A549 (cell line): ENCODE measurements at regions not wholly inside any gene's neighbourhood (a gene's known extent, or its start where the extent isn't known, plus 50 kb on each side); places are given as distances from the start of the nearest gene placed in this dataset.

Experiments
- FOSL2 ChIP-seq, 2 experiments: fragments of 450-650 bp in 1 of 2; fragments of >200 bp in 1 of 2; sonication (Bioruptor Twin) in 1 of 2; formaldehyde crosslinking; IDR thresholded peaks; 2 replicates each; pipeline versions ENCODE4 v1.5.0 to v1.6.1; 2016 to 2020; ENCODE audit warnings: mild to moderate bottlenecking in 1 of 2, moderate library complexity in 1 of 2
- MAX ChIP-seq: IDR thresholded peaks from 2 replicates; pipeline ENCODE4 v1.6.1; 2012
- MYC ChIP-seq: IDR thresholded peaks from 2 replicates; pipeline ENCODE4 v1.6.1; 2012; ENCODE audit warnings: mild to moderate bottlenecking, inconsistent platforms, low read length, improper control_type of control experiment, borderline replicate concordance
- RAD21 ChIP-seq, 2 experiments: fragments of >200 bp in 1 of 2; sonication (Bioruptor Twin) in 1 of 2; formaldehyde crosslinking in 1 of 2; IDR thresholded peaks in 1 of 2; conservative IDR thresholded peaks in 1 of 2; 2 replicates in 1 of 2; 3 replicates in 1 of 2; pipeline ENCODE4 v1.6.1; 2012 to 2018; ENCODE audit warnings: inconsistent platforms in 1 of 2
- RFX5 ChIP-seq: fragments of 450-650 bp; IDR thresholded peaks from 2 replicates; pipeline ENCODE4 v1.7.1; 2014; ENCODE audit warnings: antibody characterized with exemption, mild to moderate bottlenecking, moderate library complexity
- RNF2 ChIP-seq: fragments of 200-600 bp; sonication (generic); IDR thresholded peaks from 2 replicates; pipeline ENCODE4 v1.6.1; 2016; ENCODE audit warnings: low read depth, mild to moderate bottlenecking, antibody characterized with exemption, moderate library complexity, borderline replicate concordance
- SMC3 ChIP-seq: fragments of >200 bp; sonication (Bioruptor Twin); formaldehyde crosslinking; IDR thresholded peaks from 3 replicates; pipeline ENCODE4 v1.6.1; 2018; ENCODE audit warnings: inconsistent platforms
- ZFP36 ChIP-seq: fragments of 450-650 bp; IDR thresholded peaks from 2 replicates; pipeline ENCODE4 v1.6.1; 2014; ENCODE audit warnings: borderline replicate concordance; ENCODE audit not compliant: partially characterized antibody
- TF ChIP-seq, protein P1 (sequence below): fragments of >200 bp; sonication (Bioruptor Twin); formaldehyde crosslinking; IDR thresholded peaks from 3 replicates; pipeline ENCODE4 v1.5.1; 2016
- TF ChIP-seq, protein P2 (sequence below): fragments of 200-600 bp; sonication (generic); IDR thresholded peaks from 2 replicates; pipeline ENCODE4 v1.6.1; 2016; ENCODE audit warnings: antibody characterized with exemption, mild to moderate bottlenecking, moderate library complexity

DNA sequence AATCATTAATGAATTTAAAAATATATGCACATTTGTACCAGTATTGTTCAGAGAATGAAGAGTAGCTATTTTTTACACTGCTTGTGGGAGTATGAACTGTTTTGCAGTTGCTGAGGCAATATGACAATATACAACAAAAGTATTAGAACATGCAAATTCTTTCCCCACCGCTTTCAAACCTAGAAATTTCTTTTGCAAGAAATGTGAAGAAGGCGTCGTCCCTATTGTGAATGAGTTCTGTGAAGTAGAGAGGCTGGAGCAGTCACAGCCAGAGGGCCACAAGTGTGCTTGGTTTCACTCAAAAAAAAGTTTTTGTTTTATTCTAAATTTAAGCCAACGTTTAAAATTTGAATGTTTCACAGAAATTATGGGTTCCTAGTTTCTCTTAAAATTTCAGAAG, 184.9 kb downstream of the ALG10B start:
- TF ChIP-seq MYC: no peak
- TF ChIP-seq, protein P1, sequence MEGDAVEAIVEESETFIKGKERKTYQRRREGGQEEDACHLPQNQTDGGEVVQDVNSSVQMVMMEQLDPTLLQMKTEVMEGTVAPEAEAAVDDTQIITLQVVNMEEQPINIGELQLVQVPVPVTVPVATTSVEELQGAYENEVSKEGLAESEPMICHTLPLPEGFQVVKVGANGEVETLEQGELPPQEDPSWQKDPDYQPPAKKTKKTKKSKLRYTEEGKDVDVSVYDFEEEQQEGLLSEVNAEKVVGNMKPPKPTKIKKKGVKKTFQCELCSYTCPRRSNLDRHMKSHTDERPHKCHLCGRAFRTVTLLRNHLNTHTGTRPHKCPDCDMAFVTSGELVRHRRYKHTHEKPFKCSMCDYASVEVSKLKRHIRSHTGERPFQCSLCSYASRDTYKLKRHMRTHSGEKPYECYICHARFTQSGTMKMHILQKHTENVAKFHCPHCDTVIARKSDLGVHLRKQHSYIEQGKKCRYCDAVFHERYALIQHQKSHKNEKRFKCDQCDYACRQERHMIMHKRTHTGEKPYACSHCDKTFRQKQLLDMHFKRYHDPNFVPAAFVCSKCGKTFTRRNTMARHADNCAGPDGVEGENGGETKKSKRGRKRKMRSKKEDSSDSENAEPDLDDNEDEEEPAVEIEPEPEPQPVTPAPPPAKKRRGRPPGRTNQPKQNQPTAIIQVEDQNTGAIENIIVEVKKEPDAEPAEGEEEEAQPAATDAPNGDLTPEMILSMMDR: no peak
- TF ChIP-seq SMC3: no peak
- no peak for TF ChIP-seq RFX5
- no peak for TF ChIP-seq RNF2
- no peak for TF ChIP-seq FOSL2 (IDR thresholded peaks at IDR 0.05)
- no peak for TF ChIP-seq FOSL2 (CRISPR knock-in tag; IDR thresholded peaks at IDR 0.05)
- TF ChIP-seq, protein P2, sequence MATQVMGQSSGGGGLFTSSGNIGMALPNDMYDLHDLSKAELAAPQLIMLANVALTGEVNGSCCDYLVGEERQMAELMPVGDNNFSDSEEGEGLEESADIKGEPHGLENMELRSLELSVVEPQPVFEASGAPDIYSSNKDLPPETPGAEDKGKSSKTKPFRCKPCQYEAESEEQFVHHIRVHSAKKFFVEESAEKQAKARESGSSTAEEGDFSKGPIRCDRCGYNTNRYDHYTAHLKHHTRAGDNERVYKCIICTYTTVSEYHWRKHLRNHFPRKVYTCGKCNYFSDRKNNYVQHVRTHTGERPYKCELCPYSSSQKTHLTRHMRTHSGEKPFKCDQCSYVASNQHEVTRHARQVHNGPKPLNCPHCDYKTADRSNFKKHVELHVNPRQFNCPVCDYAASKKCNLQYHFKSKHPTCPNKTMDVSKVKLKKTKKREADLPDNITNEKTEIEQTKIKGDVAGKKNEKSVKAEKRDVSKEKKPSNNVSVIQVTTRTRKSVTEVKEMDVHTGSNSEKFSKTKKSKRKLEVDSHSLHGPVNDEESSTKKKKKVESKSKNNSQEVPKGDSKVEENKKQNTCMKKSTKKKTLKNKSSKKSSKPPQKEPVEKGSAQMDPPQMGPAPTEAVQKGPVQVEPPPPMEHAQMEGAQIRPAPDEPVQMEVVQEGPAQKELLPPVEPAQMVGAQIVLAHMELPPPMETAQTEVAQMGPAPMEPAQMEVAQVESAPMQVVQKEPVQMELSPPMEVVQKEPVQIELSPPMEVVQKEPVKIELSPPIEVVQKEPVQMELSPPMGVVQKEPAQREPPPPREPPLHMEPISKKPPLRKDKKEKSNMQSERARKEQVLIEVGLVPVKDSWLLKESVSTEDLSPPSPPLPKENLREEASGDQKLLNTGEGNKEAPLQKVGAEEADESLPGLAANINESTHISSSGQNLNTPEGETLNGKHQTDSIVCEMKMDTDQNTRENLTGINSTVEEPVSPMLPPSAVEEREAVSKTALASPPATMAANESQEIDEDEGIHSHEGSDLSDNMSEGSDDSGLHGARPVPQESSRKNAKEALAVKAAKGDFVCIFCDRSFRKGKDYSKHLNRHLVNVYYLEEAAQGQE: no peak
- TF ChIP-seq RAD21 (conservative IDR thresholded peaks at IDR 0.05 in 1 of 2, IDR thresholded peaks at IDR 0.05 in 1 of 2): no peak
- TF ChIP-seq ZFP36: no peak
- TF ChIP-seq MAX: no peak
